Fibroblast of lung (primary cell): ENCODE measurements at regions not wholly inside any gene's neighbourhood (a gene's known extent, or its start where the extent isn't known, plus 50 kb on each side); places are given as distances from the start of the nearest gene placed in this dataset.

Experiments
- DNase-seq, 2 donors: peaks; one replicate each; pipeline versions ENCODE4 v3.0.0 to v3.0.0-alpha.2; 2010; ENCODE audit warnings: low read depth in 2 of 2
- H2AFZ ChIP-seq: 2 replicates; pipeline ENCODE4 v1.5.1; 2012; ENCODE audit warnings: low read length, control low read depth, inconsistent platforms
- H3K27ac ChIP-seq: 2 replicates; pipeline ENCODE4 v1.5.1; 2011; ENCODE audit warnings: low read length, control low read depth; ENCODE audit not compliant: insufficient read depth
- H3K27me3 ChIP-seq: 2 replicates; pipeline ENCODE4 v1.5.1; 2011; ENCODE audit warnings: mild to moderate bottlenecking, low read length; ENCODE audit not compliant: control insufficient read depth, insufficient read depth
- H3K36me3 ChIP-seq: 2 replicates; pipeline ENCODE4 v1.5.1; 2011; ENCODE audit warnings: low read length; ENCODE audit not compliant: control insufficient read depth, insufficient read depth
- H3K4me1 ChIP-seq: 2 replicates; pipeline ENCODE4 v1.5.1; 2011; ENCODE audit warnings: low read length; ENCODE audit not compliant: control insufficient read depth, insufficient read depth; ENCODE audit errors: extremely low read depth
- H3K4me2 ChIP-seq: 2 replicates; pipeline ENCODE4 v1.5.1; 2011; ENCODE audit warnings: low read length, control low read depth; ENCODE audit not compliant: insufficient read depth; ENCODE audit errors: extremely low read depth
- H3K4me3 ChIP-seq, 4 experiments: fragments of 200-600 bp in 1 of 4; sonication (generic) in 1 of 4; replicated peaks in 1 of 4; 2 replicates each; pipeline ENCODE4 v1.5.1; 2011 to 2016; ENCODE audit warnings: low read length in 4 of 4, low read depth in 3 of 4, mild to moderate bottlenecking in 3 of 4, control low read depth in 2 of 4, inconsistent platforms in 1 of 4, mixed read lengths in 1 of 4; ENCODE audit not compliant: insufficient read depth in 1 of 4; ENCODE audit errors: control extremely low read depth in 1 of 4
- H3K79me2 ChIP-seq: 2 replicates; pipeline ENCODE4 v1.5.1; 2012; ENCODE audit warnings: mild to moderate bottlenecking, low read length, inconsistent platforms; ENCODE audit not compliant: control insufficient read depth, insufficient read depth
- H3K9ac ChIP-seq: 2 replicates; pipeline ENCODE4 v1.5.1; 2011; ENCODE audit warnings: mild to moderate bottlenecking, low read length, control low read depth; ENCODE audit not compliant: insufficient read depth
- H3K9me3 ChIP-seq: 2 replicates; pipeline ENCODE4 v1.5.1; 2012; ENCODE audit warnings: low read depth, low read length; ENCODE audit not compliant: control insufficient read depth, insufficient read depth
- H4K20me1 ChIP-seq: 2 replicates; pipeline ENCODE4 v1.5.1; 2011; ENCODE audit warnings: low read length; ENCODE audit not compliant: control insufficient read depth, insufficient read depth; ENCODE audit errors: extremely low read depth
- CTCF ChIP-seq, 2 donors: IDR thresholded peaks in 1 of 2; conservative IDR thresholded peaks in 1 of 2; 1 replicate in 1 of 2; 2 replicates in 1 of 2; pipeline ENCODE4 v1.5.1; 2011 to 2012; ENCODE audit warnings: low read length in 2 of 2, control low read depth in 1 of 2, inconsistent platforms in 1 of 2, low read depth in 1 of 2, mild to moderate bottlenecking in 1 of 2
- EZH2 ChIP-seq: IDR thresholded peaks from 2 replicates; pipeline ENCODE4 v1.5.1; 2012; ENCODE audit warnings: low read length, control low read depth, mild to moderate bottlenecking; ENCODE audit errors: missing control alignments

- Histone ChIP-seq H3K36me3 (no peaks in the 10 kb centered on the region), H3K9me3 (no peaks in the 10 kb centered on the region), H3K27ac (no peak overlapping the region), H3K4me1 (no peaks in the 10 kb centered on the region), H2AFZ (no peak overlapping the region), H3K79me2 (no peaks in the 10 kb centered on the region), H4K20me1 (no peaks in the 10 kb centered on the region), H3K4me3 (no peak overlapping the region), H3K27me3 (no peaks in the 10 kb centered on the region), H3K4me2 (no peak overlapping the region), H3K9ac (no peak overlapping the region)
- TF ChIP-seq CTCF (conservative IDR thresholded peaks at IDR 0.05 in 1 of 2, IDR thresholded peaks at IDR 0.05 in 1 of 2; ENCODE audit: low read depth in 1 of 2, low read length in 2 of 2) (no peak), EZH2 (no peak)
- no peak for DNase-seq
These were observed 165.9 kb upstream of the ATF7IP start for GRCh38 chr12:14199455-14200198.

DNA sequence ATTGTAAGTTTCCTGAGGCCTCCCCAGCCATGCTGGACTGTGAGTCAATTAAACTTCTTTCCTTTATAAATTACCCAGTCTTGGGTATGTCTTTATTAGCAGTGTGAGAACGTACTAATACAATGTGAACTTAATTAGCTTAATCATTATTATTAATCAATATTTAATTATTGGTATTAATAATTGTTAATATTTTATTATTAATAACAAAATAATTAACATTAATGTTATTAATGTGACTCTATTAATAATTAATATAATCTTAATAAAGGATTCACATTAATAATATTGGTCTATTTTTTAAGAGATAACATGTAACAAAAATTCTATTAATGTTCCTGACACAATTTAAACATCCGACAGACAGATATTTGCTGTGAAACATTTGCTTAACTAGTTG is 164.9 kb upstream of the ATF7IP start:
- Histone ChIP-seq H3K27me3 (no peaks in the 10 kb centered on the region), H3K9me3 (no peaks in the 10 kb centered on the region), H3K79me2 (no peaks in the 10 kb centered on the region), H2AFZ (no peak overlapping the region), H3K36me3 (no peaks in the 10 kb centered on the region), H3K4me1 (no peaks in the 10 kb centered on the region), H4K20me1 (no peaks in the 10 kb centered on the region), H3K4me2 (no peak overlapping the region), H3K4me3 (no peak overlapping the region), H3K27ac (no peak overlapping the region), H3K9ac (no peak overlapping the region)
- TF ChIP-seq CTCF (conservative IDR thresholded peaks at IDR 0.05 in 1 of 2, IDR thresholded peaks at IDR 0.05 in 1 of 2; ENCODE audit: low read depth in 1 of 2, low read length in 2 of 2) (no peak), EZH2 (no peak)
- DNase-seq = no peak

DNA sequence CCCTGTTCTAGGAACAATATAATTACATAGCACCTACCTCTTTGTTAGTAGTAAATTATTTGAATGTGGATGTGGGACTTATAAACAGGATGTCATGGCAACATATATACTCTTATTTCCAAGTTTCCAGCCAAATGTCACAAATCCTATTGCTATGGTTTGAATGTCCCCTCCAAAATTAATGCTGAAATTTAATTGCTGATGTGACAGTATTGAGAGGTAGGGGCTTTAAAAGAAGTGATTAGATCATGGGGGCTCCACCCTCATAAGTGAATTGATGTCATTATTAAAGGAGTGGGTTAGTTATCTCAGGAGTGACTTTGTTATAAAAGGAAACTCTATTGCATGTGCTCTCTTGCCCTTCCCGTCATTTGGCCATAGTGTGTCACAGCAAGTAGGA is 164.2 kb upstream of the ATF7IP start:
- no peak for DNase-seq
- no peaks in the 10 kb centered on the region for H3K79me2 ChIP-seq
- H3K4me3 ChIP-seq = no peak overlapping the region
- H3K27me3 ChIP-seq = no peaks in the 10 kb centered on the region
- H3K36me3 ChIP-seq = no peaks in the 10 kb centered on the region
- TF ChIP-seq EZH2 = no peak
- no peak for TF ChIP-seq CTCF (conservative IDR thresholded peaks at IDR 0.05 in 1 of 2, IDR thresholded peaks at IDR 0.05 in 1 of 2; ENCODE audit: low read depth in 1 of 2, low read length in 2 of 2)
- H3K4me2 ChIP-seq = no peak overlapping the region
- no peak overlapping the region for H3K27ac ChIP-seq
- no peaks in the 10 kb centered on the region for H4K20me1 ChIP-seq
- no peak overlapping the region for H3K9ac ChIP-seq
- H3K9me3 ChIP-seq = no peaks in the 10 kb centered on the region
- no peak overlapping the region for H2AFZ ChIP-seq
- H3K4me1 ChIP-seq = no peaks in the 10 kb centered on the region
